GM18907 (cell line): ENCODE measurements at regions not wholly inside any gene's neighbourhood (a gene's known extent, or its start where the extent isn't known, plus 50 kb on each side); places are given as distances from the start of the nearest gene placed in this dataset.

ENCODE experiments used
- ATAC-seq: cut with Tn5 transposase; IDR thresholded peaks from one replicate; pipeline ENCODE4 v1.9.1; 2021; ENCODE audit warnings: mild to moderate bottlenecking, moderate library complexity; ENCODE audit not compliant: unreplicated experiment

- ATAC-seq, result no peak
These were observed 74.5 kb upstream of the FRY start for GRCh38 chr13:31956980-31957644.

GRCh38 chr13:31957772-31958171 is 73.8 kb upstream of the FRY start:
- ATAC-seq, result no peak

GRCh38 chr13:31962731-31963370 is 68.7 kb upstream of the FRY start:
- no peak for ATAC-seq

- ATAC-seq, result no peak
These were observed 67.9 kb upstream of the FRY start for GRCh38 chr13:31963631-31964030.

GRCh38 chr13:31964168-31964567 is 67.4 kb upstream of the FRY start:
- no peak for ATAC-seq

- ATAC-seq, result peak; percentile 90
These were observed 66.1 kb upstream of the FRY start for GRCh38 chr13:31965361-31966066.

- ATAC-seq, result no peak
These were observed 64.4 kb upstream of the FRY start for GRCh38 chr13:31967155-31967554.

GRCh38 chr13:31968473-31968872 is 63.1 kb upstream of the FRY start:
- no peak for ATAC-seq

- no peak for ATAC-seq
These were observed 61.2 kb upstream of the FRY start for GRCh38 chr13:31970231-31970930.

GRCh38 chr13:31972453-31972852 is 59.1 kb upstream of the FRY start:
- no peak for ATAC-seq

GRCh38 chr13:31978021-31978420 is 53.6 kb upstream of the FRY start:
- ATAC-seq, result no peak

- ATAC-seq, result no peak
These were observed 50.7 kb upstream of the FRY start for GRCh38 chr13:31980830-31981229.
